ENCODE measurements at regions not wholly inside any gene's neighbourhood (a gene's known extent, or its start where the extent isn't known, plus 50 kb on each side); places are given as distances from the start of the nearest gene placed in this dataset.

GRCh38 chr3:70387889-70388288 lies 75.5 kb upstream of the MDFIC2 start:
- Histone ChIP-seq H3K4me3 (ENCODE audit: low read depth, low read length) (no peak overlapping the region), H3K27me3 (ENCODE audit: control insufficient read depth, insufficient read depth, low read length) (no peaks in the 10 kb centered on the region), H3K36me3 (ENCODE audit: control insufficient read depth, insufficient read depth, low read length) (no peaks in the 10 kb centered on the region)
- TF ChIP-seq, protein P1, sequence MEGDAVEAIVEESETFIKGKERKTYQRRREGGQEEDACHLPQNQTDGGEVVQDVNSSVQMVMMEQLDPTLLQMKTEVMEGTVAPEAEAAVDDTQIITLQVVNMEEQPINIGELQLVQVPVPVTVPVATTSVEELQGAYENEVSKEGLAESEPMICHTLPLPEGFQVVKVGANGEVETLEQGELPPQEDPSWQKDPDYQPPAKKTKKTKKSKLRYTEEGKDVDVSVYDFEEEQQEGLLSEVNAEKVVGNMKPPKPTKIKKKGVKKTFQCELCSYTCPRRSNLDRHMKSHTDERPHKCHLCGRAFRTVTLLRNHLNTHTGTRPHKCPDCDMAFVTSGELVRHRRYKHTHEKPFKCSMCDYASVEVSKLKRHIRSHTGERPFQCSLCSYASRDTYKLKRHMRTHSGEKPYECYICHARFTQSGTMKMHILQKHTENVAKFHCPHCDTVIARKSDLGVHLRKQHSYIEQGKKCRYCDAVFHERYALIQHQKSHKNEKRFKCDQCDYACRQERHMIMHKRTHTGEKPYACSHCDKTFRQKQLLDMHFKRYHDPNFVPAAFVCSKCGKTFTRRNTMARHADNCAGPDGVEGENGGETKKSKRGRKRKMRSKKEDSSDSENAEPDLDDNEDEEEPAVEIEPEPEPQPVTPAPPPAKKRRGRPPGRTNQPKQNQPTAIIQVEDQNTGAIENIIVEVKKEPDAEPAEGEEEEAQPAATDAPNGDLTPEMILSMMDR (IDR thresholded peaks at IDR 0.05; ENCODE audit: insufficient read depth, low read length, poor library complexity, severe bottlenecking) = no peak
- no peak for DNase-seq (ENCODE audit: low read depth)

- Histone ChIP-seq H3K36me3 (ENCODE audit: control insufficient read depth, insufficient read depth, low read length) (no peaks in the 10 kb centered on the region), H3K27me3 (ENCODE audit: control insufficient read depth, insufficient read depth, low read length) (no peaks in the 10 kb centered on the region), H3K4me3 (ENCODE audit: low read depth, low read length) (no peak overlapping the region)
- TF ChIP-seq, protein P1 (IDR thresholded peaks at IDR 0.05; ENCODE audit: insufficient read depth, low read length, poor library complexity, severe bottlenecking) = no peak
- DNase-seq (ENCODE audit: low read depth) = no peak
These were observed 74.4 kb upstream of the MDFIC2 start for GRCh38 chr3:70386846-70387245.

GRCh38 chr3:70386043-70386442 lies 73.6 kb upstream of the MDFIC2 start:
- DNase-seq (ENCODE audit: low read depth) = no peak
- no peak overlapping the region for H3K4me3 ChIP-seq (ENCODE audit: low read depth, low read length)
- H3K27me3 ChIP-seq (ENCODE audit: control insufficient read depth, insufficient read depth, low read length) = no peaks in the 10 kb centered on the region
- no peaks in the 10 kb centered on the region for H3K36me3 ChIP-seq (ENCODE audit: control insufficient read depth, insufficient read depth, low read length)
- TF ChIP-seq, protein P1 (IDR thresholded peaks at IDR 0.05; ENCODE audit: insufficient read depth, low read length, poor library complexity, severe bottlenecking) = no peak

DNA sequence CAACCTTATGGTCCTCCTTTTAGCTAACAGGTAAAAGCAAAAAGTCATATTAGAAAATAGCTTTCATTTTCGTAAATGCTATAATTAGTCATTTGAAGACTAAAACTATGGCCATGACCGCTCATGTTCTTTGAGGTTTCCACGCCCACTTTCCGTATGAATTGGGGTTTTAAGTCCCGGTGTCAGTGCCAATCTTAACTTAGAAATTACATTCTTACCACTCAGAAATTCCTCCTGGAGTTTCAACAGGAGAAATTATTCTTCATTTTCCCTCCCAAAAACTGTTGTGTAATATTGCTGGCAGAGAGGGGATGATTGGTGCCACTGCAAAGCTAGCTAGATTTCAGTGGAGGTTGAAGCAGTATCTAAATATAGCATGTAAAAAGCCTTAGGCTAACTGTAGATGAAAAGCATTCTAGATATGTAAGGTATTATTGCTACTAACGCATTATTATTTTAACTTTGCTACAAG lies 71.0 kb upstream of the MDFIC2 start:
- TF ChIP-seq, protein P1 (IDR thresholded peaks at IDR 0.05; ENCODE audit: insufficient read depth, low read length, poor library complexity, severe bottlenecking) = no peak
- DNase-seq (ENCODE audit: low read depth) = no peak
- H3K27me3 ChIP-seq (ENCODE audit: control insufficient read depth, insufficient read depth, low read length) = no peaks in the 10 kb centered on the region
- no peak overlapping the region for H3K4me3 ChIP-seq (ENCODE audit: low read depth, low read length)
- no peaks in the 10 kb centered on the region for H3K36me3 ChIP-seq (ENCODE audit: control insufficient read depth, insufficient read depth, low read length)

DNA sequence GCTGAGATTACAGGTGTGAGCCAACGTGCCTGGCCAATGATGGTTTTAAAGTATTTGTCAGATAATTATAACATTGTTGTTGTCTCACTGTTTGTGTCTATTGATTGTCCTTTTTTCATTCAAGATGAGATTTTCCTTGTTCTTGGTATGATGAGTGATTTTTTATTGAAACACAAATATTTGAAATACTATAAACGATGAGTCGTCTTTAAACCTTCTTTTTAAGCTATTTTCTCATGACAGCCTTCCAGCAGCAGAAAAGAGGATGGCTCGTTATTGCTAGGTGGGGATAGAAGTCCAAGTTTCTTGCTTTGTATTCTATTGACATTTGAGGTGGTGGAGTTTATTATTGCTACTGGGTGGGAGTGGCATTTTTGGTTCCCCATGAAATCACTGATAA lies 61.7 kb upstream of the MDFIC2 start:
- TF ChIP-seq, protein P1 (IDR thresholded peaks at IDR 0.05; ENCODE audit: insufficient read depth, low read length, poor library complexity, severe bottlenecking) = no peak
- Histone ChIP-seq H3K36me3 (ENCODE audit: control insufficient read depth, insufficient read depth, low read length) (no peaks in the 10 kb centered on the region), H3K4me3 (ENCODE audit: low read depth, low read length) (no peak overlapping the region), H3K27me3 (ENCODE audit: control insufficient read depth, insufficient read depth, low read length) (no peaks in the 10 kb centered on the region)
- no peak for DNase-seq (ENCODE audit: low read depth)
